ENCODE measurements at regions not wholly inside any gene's neighbourhood (a gene's known extent, or its start where the extent isn't known, plus 50 kb on each side); places are given as distances from the start of the nearest gene placed in this dataset.

- DNase-seq (ENCODE audit: low spot score), result no peak
Measured at GRCh38 chr4:14636563-14636962, 365.7 kb upstream of the CPEB2 start.

- DNase-seq (ENCODE audit: low spot score), result no peak
Measured at GRCh38 chr4:14640476-14640875, 361.8 kb upstream of the CPEB2 start.

- DNase-seq (ENCODE audit: low spot score), result no peak
Measured at GRCh38 chr4:14641871-14642270, 360.4 kb upstream of the CPEB2 start.

GRCh38 chr4:14644580-14645282 is 357.6 kb upstream of the CPEB2 start:
- no peak for DNase-seq (ENCODE audit: low spot score)

GRCh38 chr4:14646831-14647230 is 355.4 kb upstream of the CPEB2 start:
- no peak for DNase-seq (ENCODE audit: low spot score)

GRCh38 chr4:14650127-14650526 is 352.2 kb upstream of the CPEB2 start:
- DNase-seq (ENCODE audit: low spot score), result no peak

GRCh38 chr4:14652522-14652921 is 349.8 kb upstream of the CPEB2 start:
- no peak for DNase-seq (ENCODE audit: low spot score)

GRCh38 chr4:14653338-14653737 is 348.9 kb upstream of the CPEB2 start:
- no peak for DNase-seq (ENCODE audit: low spot score)

- DNase-seq (ENCODE audit: low spot score), result no peak
Measured at GRCh38 chr4:14659286-14659685, 343.0 kb upstream of the CPEB2 start.

- no peak for DNase-seq (ENCODE audit: low spot score)
Measured at GRCh38 chr4:14667624-14668151, 334.6 kb upstream of the CPEB2 start.

GRCh38 chr4:14668296-14668695 is 334.0 kb upstream of the CPEB2 start:
- DNase-seq (ENCODE audit: low spot score), result no peak

- DNase-seq (ENCODE audit: low spot score), result no peak
Measured at GRCh38 chr4:14669371-14669770, 332.9 kb upstream of the CPEB2 start.

GRCh38 chr4:14671146-14671545 is 331.1 kb upstream of the CPEB2 start:
- DNase-seq (ENCODE audit: low spot score), result no peak

GRCh38 chr4:14675279-14675985 is 326.8 kb upstream of the CPEB2 start:
- DNase-seq (ENCODE audit: low spot score), result no peak

GRCh38 chr4:14679906-14680305 is 322.4 kb upstream of the CPEB2 start:
- DNase-seq (ENCODE audit: low spot score), result no peak

- no peak for DNase-seq (ENCODE audit: low spot score)
Measured at GRCh38 chr4:14681330-14681729, 321.0 kb upstream of the CPEB2 start.

- DNase-seq (ENCODE audit: low spot score), result no peak
Measured at GRCh38 chr4:14693728-14694127, 308.6 kb upstream of the CPEB2 start.

- DNase-seq (ENCODE audit: low spot score), result no peak
Measured at GRCh38 chr4:14695095-14695845, 307.0 kb upstream of the CPEB2 start.

- DNase-seq (ENCODE audit: low spot score), result no peak
Measured at GRCh38 chr4:14700083-14700482, 302.2 kb upstream of the CPEB2 start.

GRCh38 chr4:14700544-14700943 is 301.7 kb upstream of the CPEB2 start:
- no peak for DNase-seq (ENCODE audit: low spot score)

GRCh38 chr4:14701389-14701788 is 300.9 kb upstream of the CPEB2 start:
- no peak for DNase-seq (ENCODE audit: low spot score)

GRCh38 chr4:14701896-14702295 is 300.4 kb upstream of the CPEB2 start:
- no peak for DNase-seq (ENCODE audit: low spot score)

- DNase-seq (ENCODE audit: low spot score), result no peak
Measured at GRCh38 chr4:14708574-14708973, 293.7 kb upstream of the CPEB2 start.

All from ecto neural progenitor cell (in vitro differentiated cells).